ENCODE measurements at regions not wholly inside any gene's neighbourhood (a gene's known extent, or its start where the extent isn't known, plus 50 kb on each side); places are given as distances from the start of the nearest gene placed in this dataset.

DNA sequence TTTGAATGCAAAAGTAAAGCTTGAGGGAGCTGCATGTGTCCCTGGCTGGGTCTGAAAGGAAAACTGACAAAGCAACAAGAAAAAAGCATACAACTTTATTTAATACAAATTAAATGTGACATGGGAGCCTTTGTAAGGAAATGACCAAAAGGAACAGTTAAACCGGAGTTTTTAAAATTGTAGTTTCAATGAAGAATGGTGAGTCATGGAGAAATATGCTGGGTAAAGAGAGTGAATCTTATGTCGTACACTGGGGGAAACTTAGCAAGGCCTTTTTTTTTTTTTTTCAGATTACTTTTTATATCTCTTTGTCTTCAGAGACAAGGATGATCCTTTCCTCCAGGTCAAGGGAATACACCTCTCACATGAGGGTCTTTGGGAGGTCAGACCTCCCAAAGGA is 50.1 kb upstream of the FBXL17 start:
- TF ChIP-seq, protein P1, sequence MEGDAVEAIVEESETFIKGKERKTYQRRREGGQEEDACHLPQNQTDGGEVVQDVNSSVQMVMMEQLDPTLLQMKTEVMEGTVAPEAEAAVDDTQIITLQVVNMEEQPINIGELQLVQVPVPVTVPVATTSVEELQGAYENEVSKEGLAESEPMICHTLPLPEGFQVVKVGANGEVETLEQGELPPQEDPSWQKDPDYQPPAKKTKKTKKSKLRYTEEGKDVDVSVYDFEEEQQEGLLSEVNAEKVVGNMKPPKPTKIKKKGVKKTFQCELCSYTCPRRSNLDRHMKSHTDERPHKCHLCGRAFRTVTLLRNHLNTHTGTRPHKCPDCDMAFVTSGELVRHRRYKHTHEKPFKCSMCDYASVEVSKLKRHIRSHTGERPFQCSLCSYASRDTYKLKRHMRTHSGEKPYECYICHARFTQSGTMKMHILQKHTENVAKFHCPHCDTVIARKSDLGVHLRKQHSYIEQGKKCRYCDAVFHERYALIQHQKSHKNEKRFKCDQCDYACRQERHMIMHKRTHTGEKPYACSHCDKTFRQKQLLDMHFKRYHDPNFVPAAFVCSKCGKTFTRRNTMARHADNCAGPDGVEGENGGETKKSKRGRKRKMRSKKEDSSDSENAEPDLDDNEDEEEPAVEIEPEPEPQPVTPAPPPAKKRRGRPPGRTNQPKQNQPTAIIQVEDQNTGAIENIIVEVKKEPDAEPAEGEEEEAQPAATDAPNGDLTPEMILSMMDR (IDR thresholded peaks at IDR 0.05; ENCODE audit: borderline replicate concordance, insufficient read depth, low read depth, low read length), result no peak
- no peak overlapping the region for H3K4me3 ChIP-seq (ENCODE audit: low read depth, low read length)

Measured in GM12875 (cell line).